Activated CD4-positive, alpha-beta T cell treated with anti-CD3 and anti-CD28 coated beads for 48 hours (primary cell): ENCODE measurements at regions not wholly inside any gene's neighbourhood (a gene's known extent, or its start where the extent isn't known, plus 50 kb on each side); places are given as distances from the start of the nearest gene placed in this dataset.

Source experiments
- DNase-seq: peaks from one replicate; pipeline ENCODE4 v3.0.0-alpha.2; 2020

DNA sequence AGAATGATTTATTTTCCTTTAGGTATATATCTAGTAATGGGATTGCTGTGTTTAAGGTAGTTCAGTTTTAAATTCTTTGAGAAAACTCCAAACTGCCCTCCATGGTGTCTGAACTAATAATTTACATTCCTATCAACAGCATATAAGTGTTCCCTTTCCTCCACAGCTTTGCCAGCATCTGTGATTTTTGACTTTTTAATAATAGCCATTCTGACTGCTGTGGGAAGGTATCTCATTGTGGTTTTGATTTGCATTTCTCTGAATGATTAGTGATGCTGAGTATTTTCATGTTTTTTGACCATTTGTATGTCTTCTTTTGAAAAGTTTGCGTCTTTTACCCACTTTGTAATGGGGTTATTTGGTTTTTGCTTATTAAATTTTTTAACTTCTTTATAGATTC lies 571.6 kb upstream of the CCDC54 start:
- DNase-seq, result no peak

DNA sequence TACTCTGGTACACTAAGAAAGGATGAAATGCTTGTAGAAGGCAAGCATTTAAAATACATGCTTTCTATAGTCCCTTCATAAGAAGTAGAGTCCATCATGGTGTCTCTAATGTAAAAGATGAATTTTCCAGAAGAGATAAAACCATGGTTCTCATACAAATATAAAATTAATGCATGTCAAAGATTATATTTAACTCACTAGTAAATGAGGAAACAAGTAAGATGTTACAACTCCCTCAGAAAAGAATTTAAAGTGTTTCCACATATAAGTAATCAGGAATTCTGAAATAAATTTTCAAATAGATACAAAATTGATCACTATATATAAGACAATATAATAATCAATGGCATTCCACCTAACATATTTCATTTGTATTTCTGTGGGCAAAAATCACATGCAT lies 570.3 kb upstream of the CCDC54 start:
- DNase-seq, result no peak

DNA sequence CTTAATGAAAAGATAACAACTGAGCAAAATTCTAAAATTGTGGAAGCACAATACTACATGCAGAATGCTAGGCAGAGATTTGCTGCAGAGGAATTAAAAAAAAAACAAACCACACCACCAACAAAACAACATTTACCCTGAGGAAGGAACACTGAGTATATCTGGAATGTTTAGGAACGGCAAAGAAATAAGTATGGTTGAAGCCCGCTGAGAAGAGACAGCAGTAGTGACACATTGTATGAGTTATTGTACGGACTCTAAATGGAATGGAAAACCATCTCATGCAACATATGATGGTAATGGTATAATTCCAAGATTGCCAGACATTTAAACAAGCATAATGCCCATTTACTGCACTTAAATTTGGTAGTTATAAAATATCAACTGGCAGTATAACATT lies 568.2 kb upstream of the CCDC54 start:
- no peak for DNase-seq

DNA sequence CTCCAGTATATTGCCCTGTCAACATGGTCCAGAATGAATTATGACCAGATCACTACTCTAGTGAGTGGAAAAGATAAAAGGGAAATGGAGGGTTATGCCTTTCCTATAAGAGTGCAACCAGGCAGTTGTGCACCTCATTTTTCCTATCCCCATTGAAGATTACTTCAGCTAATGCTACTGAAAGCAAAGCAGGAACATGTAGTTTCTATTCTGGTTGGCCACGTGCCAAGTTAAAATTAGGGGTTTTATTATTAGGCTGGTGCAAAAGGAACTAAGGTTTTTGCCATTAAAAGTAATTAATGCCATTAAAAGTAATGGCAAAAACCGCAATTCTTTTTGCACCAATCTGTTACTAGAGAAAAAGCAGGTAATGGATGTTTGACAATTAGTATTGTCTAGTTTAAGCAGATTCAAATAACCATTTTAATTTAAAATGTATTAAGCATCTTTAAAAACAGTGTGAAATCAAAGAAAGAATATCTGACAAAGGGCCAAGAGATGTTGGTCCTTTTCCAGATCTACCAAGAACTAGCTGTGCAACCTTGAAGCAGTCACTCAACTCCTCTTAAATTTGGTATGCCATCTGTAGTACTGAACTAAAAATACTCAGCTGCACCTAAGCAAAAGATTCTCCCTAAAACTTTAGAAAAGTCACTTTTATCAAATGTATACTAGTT lies 567.5 kb upstream of the CCDC54 start:
- no peak for DNase-seq

DNA sequence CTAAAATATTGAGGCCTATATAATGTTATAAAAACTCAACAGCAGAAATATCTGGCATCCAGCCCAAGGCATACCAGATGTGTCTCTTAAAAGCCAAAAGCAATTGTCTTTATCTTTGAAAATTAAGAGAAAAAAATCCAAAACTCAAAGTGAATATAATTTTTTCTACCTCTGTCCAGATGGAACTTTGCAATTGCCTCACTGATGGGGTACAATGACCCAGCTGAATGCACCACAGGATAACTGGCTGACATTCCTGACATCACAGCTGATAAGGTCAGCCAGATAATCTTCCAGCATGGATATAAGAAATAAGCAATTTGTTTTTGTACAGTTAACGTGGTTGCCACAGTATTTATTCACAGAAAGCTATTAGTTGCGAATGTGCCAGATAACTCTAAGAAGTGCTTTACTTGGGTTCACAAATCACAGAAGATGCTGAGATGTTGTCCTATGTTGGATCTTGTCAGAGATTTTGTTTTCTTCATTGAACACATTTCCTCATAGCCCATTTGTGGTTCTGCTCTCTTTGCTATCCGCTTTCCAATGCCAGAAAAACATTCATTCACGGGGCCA lies 566.9 kb upstream of the CCDC54 start:
- no peak for DNase-seq

DNA sequence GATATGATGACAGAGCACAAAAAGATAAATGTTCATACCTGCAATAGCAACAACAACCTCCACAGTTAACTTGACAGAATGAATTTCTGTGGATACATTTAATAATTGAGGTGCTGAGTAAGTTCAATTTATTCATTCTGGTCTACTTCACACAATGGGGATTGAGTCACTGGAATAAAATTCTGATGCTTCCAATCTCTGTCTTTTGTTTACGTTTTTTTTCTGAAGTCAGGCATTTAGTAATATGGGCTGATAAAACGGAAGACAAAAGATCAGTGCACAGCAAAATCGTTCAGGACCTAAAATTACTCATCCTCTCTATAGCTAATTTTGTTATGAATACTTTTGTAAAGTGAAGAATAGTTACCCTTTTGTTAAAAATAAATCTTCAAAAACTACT lies 565.9 kb upstream of the CCDC54 start:
- DNase-seq, result no peak

DNA sequence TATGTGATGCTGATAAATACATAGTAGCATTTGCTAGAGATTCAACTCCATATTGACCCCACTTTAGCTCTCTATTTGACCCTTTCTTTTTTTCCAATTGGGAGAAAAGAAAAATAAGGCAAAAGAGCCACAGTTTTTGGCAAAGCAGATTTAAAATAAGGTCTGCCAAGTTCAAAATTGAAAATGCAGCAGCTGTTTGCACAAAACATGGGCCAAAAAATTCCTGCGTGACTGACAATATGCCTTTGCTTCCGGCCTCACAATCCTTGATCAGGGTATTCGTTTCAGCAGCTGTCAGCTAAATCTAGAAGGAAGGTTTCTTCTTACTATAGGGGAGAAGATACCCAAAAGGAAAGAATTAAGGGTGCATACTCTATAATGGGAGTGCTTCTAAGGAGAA lies 563.5 kb upstream of the CCDC54 start:
- no peak for DNase-seq

DNA sequence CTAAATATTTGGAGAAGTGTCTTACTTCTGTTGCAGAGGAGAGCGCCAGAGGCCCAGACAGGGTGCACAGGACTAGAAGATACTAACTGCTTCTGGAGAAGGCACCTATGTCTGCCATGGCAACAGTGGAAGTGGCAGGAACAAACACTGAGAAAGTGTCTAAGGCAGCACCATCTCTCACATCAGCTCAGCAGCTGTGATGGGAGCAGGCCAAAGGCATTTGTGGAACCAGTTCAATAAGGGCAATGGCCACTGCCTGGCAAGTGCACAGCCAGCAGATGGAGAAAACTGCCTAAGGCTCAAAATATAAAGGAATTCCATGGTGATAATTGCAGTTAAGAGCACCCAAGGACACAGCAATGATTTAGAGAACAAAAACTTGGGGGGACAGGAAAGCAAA lies 563.0 kb upstream of the CCDC54 start:
- no peak for DNase-seq

DNA sequence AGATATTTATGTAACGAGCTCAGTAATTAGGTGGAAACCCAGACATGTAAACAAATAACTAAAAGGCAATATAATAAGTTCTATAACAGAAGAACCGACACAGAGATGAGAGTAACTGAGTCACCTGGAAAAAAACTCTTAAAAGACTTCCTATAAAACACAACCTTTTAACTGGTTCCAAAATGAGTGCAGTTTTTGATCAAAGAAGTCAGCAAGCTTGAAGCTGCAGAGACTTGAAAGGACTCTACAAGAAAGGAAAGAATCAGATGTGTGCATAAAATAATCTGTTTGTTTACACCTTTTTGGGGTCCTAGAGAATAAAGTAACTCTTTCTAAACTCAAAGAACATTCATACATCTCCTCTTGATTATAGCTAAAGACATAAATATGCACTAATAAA lies 560.4 kb upstream of the CCDC54 start:
- no peak for DNase-seq

DNA sequence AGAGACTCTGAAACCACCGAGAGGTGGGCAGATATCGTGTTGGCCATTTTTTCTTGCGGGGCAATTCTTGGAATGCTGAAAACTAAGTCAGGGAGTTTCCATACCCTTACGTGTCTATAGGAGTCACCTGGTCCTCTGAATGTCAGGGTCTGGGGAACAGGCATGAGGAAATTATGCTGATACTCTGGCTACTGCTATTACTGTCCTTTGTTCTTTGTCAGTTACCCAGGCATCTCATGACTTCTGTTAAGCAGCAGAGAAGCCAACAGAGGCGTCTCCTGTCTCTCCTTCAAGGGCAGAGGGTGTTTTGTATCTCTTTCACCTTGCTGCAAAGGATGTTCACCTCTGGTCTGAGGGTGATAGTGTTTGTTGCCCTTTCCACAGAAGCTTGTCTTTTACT lies 559.5 kb upstream of the CCDC54 start:
- DNase-seq, result no peak

DNA sequence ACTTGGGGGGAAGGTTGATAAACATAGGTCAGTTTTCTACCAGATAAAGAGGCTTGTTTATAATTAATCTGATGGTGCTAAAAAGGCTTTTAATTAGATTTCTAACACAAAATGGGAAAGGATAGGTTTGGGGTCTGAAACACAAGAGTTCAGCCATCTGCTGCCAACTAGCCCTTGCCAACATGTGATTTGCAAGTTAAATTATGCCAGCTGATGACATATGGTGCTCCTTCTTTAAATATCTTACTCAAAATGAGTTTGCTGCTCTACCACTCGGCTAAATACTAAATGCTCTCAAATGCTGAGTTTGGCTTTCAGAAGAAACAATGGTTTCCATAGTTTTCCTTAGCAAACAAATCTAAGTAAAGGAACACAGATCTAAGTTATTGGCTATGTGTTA lies 557.8 kb upstream of the CCDC54 start:
- DNase-seq, result no peak

DNA sequence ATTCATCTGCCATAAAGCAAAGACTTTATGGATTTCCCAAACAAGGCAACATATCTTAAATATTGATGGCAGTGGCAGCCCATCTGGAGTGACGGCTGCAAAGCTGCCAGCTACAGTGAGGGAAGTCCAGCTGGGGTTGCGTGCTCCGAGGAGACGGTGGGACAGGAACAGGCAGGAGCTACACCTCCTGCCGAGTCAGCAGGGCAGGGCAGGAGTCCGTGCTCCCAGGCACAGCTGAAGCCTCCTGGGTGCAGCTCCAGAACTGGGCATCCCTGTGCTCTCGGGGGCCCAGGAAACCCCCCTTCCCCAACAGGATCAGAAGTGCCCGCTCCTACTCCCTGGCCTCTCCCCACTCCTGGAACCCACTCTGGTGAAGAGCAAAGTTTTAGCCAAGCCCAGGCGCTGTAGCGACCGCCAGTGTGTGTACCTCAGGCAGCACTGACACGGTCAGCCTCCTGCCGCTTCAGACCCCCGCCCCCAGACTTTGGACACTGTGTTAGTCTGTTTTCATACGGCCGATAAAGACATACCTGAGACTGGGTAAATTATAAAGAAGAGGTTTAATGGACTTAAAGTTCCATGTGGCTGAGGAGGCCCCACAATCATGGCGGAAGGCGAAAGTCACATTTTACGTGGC lies 556.4 kb upstream of the CCDC54 start:
- DNase-seq, result no peak

DNA sequence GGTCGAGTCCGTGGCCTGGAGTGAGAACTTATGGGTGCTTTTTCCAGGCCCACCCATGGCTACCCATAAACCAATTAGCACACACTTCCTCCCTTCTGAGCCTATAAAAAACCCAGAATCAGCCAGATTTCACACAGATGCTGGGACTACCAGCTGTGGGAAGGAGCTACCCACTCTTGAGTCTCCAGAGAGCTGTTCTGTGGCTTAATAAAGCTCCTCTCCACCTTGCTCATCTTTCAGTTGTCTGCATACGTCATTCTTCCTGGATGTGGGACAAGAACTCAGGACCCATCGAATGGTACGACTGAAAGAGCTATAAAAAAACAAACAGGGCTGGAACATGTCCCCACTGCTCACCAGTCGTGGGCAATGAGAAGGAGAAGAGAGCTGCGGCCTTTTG lies 555.4 kb upstream of the CCDC54 start:
- DNase-seq, result no peak

DNA sequence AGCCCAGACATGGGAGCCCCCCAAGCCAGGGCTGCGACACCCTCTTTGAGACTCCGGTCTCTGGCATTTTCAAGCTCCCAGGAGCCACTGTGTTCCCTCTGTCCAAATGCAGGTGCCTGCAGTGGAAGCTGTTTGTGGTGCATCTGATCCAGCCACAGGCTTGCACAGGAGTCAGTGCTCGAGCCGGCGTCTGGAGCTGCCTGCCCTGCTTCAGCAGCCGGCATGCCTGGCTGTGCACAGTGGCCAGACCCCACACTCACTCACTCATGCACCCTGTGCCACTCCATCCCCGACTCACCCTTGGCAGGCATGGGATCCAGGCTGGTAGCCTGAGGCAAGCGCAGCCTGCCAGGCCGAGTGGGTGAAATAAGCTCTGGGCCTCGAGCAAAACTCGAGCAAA lies 555.0 kb upstream of the CCDC54 start:
- no peak for DNase-seq

DNA sequence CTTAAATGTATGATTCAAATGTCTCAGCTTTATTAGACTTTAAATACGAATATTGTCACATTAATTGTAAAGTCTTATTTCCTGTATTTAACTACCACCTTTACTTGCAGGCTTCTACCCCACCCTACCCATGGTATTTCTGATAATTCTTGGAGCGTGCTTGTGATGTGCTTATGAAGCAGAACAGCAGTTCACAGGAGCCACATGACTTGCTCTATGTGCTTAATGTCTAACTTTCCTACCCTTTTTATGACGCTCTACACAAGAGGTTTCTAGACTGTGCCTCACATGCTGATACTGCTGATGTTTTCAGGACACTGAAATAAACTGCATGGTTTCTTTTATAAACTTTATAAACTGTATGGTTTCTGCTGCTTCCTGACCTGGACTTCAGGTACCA lies 553.5 kb upstream of the CCDC54 start:
- DNase-seq, result no peak

DNA sequence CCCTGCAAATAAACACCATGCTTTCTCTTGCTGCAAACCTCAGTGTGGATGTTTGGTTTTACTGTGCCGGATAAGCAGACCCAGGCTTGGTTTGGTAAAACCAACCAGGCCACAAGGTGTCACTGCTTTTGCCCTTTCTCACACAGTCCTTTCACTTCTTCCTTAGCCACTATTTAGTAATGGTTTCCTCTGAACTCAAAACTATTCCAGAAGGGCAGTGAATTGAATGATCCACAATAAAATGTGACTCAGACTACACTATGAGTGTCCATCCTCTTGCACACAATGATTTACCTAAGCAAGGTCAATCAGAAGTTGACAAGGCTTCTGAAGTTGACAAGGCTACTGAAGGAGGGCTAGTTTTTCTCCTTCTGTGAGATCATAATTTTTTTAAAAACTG lies 552.4 kb upstream of the CCDC54 start:
- DNase-seq, result no peak

DNA sequence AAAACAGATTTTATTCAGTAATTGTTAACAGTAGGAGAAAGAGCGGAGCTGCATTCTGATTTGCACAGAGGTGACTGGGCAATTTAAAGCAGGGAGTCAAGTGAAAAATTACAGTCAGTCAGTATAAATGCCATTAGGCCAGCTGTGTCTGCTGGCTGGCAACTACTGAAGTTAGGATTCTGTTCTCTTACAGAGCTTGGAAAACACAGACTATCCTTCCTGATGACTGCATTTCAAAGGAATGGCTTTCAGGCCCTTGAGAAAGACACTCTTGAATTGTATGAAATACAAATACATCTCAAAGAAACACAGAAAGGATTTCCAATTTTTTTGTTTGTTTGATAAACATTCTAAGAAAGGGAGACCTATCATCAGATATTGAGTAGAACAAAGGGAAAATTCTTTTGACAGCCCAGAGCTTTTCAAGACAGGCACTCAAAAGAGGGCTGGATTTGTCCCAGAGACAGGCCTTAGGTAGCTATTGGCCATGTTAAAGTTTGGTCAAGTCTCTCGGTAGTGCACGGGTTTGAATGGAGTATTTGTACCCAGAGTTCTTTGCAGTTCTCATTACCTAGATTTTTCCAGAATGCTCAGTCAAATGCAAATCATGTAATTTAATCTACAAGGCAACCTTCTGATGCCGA lies 551.2 kb upstream of the CCDC54 start:
- DNase-seq, result no peak

DNA sequence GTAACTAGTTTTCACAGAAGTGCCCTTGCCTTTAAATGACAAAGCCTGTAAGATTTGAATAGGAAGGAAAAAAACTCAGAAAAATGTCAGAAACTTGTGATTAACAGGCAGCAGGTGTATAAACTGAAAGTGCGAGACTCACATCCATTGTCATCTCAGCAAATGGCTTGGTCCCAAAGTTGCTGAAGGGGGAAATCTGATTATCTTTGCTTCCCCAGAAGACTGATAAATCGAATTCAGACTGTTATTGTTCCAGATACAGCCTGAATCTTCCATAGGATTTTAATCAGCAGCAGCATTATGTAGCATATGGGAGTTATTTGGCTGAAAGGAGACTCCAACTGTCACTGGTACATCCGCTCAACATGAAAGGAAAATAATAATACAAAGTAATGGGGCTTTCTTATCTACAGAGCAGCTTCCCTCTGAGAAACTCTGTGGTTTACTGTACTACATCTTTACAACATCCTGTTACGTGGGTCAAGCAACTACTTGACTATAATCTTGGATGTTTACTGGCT lies 550.4 kb upstream of the CCDC54 start:
- no peak for DNase-seq

DNA sequence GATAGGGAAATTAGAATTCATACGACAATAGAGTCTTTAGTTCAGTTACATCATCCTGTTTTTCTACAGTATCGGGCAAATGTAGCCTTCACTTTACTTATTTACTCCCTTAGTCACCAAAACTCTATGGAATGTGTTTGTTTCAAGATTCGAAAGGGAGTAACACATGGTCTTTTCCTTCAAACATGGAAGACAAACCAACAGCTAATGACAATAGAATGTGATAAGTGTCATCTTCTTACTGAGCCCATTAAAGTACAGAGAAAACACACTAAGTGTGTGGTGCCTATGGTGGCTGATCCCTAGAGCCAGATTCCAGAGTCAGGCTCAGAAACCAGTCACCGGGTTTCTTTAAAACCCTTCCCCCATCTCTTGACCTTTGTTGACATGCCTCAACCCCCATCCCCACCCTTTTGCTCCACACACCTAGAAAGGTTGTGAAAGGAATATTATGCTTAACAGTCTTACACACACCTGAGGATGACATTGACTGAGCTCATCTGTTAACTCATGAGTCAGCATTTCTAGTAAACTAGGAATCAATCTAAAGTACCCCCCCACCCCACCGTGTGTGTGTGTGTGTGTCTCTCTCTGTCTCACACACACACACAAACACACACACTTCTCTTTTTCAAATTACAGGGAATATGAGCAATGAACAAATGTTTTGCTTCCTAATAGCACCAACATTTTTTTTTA lies 549.6 kb upstream of the CCDC54 start:
- DNase-seq, result no peak

DNA sequence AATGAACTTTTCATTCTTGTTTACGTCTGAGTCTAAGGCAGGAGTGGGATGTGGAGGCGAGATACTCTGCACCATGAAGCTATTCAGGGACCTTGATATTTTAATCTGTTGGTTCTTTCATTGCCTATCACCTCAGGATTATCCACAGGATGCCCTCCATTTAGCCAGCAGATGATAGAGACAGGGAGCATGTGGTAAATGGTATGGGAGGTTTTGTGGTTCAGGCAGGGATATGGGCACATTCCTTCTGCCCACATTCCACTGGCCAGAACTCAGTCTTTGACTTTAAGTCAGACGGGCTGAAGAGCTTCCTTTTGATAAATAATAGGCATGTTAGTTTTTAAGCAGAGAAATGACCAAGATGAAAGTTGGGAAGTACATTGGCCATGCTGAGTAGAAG lies 548.0 kb upstream of the CCDC54 start:
- DNase-seq, result no peak

DNA sequence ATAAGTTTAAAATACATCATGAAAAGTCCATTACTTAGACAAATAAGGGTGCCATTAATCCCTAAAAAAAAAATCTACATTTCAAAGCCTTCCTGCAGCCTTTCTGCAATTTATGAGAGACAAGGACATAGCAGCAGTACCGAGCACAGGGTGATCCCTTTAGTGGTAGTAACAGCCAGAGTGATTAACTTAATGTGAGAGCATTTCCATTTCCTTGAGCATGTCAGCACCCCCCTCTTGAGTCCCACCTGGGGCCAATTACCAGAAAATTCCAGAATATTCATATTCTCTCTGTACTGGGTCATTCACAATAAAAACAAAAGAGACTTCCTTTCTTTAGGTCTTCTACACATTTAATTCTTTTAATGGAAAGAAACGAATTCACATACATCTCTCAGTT lies 546.9 kb upstream of the CCDC54 start:
- DNase-seq, result no peak

DNA sequence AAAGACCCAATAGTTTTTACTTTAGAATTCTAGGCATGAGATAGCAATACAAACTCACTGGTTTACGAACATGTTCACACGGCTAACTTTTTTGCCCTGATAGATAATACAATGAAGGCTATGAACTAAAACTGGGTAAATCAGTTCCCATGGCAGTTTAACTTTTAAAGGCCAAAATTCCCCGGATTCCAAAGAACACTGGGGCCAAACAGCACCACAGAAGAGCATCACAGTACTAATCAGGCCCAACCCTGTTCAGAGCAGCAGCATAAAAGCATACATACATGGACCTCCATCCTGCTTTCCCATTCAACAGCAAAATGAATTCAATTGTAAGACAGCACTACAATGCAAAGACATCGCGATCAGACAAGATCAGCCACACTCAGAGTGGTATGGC lies 540.3 kb upstream of the CCDC54 start:
- DNase-seq, result no peak

DNA sequence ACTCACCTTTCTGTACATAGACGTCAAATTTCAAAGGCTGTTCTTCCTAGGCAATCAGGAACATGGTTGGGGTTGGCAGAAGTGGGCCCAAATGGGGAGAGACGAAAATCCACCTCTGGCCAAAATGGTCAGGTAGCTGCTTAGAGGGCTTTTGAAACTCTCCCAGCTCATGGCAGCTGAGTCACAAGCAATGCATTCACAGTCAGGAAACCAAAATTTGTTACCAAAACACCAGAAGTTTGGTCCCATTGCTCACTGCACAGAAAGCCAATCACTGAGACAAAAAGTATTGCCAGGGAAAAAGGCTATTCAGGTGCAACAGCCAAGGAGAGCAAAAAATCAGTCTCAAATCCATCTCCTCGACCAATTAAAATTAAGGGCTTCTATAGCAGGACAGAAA lies 539.6 kb upstream of the CCDC54 start:
- DNase-seq, result no peak
